ENCODE measurements at regions not wholly inside any gene's neighbourhood (a gene's known extent, or its start where the extent isn't known, plus 50 kb on each side); places are given as distances from the start of the nearest gene placed in this dataset.

GRCh38 chr6:156045401-156046267, 590.0 kb upstream of the NOX3 start:
- DNase-seq (ENCODE audit: low spot score): no peak

- DNase-seq (ENCODE audit: low spot score): no peak
These were observed 578.0 kb upstream of the NOX3 start for GRCh38 chr6:156033598-156033997.

DNA sequence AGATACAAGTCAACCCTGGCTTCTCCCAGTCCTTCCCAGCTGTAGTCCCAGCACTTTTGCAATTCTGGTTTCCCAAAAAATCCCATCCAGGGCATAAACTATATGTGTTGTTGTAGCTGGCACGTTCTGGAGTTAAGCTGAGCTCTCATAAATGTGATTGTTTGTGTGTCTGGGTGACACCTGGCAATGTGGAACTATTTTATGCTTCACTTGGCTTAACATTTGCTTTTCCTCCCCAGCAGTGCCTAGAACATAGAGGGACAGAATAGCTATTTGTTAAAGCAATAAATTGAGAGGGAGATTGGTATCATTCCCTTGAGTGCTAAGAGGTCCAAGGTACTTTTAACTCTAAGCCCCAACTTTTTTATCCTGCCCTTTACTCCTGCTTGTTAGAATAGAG, 575.9 kb upstream of the NOX3 start:
- DNase-seq (ENCODE audit: low spot score): no peak

DNA sequence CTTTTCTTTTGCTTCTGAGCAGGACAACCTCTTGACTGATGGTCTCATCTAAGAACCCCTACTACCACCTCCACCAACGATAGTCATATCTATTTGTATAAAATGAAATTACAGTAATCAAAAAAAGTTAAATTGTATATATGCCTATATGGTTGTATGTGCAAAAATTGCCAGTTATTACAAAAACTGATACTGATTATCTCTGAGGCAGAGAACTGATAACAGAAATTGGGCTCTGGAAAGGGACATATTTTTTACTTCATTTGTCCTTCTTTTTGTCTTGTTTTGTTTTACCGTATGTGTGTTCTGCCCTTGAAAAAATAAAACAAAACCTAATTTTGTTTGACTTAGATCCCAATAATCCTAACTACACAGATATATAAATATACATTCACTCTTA, 574.4 kb upstream of the NOX3 start:
- DNase-seq (ENCODE audit: low spot score): no peak

DNA sequence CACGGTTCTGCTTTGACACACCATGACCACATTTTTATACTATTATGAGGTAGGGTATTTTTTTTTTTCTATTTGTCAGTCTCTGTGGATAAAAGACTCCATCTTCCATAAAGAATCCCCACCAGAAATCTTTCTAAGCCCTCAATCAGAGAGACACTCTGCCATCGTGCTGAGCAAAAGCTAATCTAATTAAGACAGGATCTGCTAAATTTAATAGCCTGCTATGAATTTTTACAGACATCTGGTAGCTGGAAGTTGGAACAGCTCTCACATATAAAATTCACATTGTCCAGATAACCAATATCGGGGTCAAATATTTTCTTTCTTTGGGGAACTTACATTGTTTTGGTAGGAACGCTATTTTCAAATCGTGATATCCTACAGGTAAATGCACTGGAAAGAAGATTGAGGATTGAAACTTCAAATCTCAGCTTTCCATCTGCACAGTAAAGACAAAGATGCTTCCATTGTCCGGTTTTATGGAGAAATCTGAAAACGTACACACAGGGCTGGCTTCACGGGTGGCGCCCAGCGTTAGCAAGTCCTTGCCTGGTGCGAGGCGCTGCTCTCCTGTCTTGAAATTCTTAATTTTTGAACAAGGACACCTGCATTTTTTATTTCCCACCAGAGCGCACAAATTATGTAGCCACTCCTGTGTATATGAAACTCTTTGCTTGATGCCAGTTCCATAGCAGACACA, 573.8 kb upstream of the NOX3 start:
- no peak for DNase-seq (ENCODE audit: low spot score)

- DNase-seq (ENCODE audit: low spot score): no peak
These were observed 572.9 kb upstream of the NOX3 start for GRCh38 chr6:156028335-156029131.

DNA sequence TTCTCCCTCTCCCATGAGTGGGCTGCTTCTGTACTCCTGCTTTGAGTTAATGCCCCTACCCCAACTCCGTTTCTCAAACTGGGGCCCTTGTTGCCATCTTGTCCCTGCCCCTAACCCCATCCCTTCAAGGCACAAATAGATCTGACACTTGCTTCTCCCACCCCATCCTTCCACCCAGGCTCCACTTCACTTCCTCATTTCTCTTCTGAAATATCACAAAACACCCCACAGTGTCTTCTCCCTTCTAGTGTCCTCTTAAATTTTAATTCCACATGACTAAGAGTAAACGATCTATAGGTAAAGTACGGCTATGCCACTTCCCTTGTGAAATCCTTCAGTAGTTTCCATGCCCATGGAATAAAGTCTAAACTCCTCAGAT, 571.6 kb upstream of the NOX3 start:
- DNase-seq (ENCODE audit: low spot score): no peak

DNA sequence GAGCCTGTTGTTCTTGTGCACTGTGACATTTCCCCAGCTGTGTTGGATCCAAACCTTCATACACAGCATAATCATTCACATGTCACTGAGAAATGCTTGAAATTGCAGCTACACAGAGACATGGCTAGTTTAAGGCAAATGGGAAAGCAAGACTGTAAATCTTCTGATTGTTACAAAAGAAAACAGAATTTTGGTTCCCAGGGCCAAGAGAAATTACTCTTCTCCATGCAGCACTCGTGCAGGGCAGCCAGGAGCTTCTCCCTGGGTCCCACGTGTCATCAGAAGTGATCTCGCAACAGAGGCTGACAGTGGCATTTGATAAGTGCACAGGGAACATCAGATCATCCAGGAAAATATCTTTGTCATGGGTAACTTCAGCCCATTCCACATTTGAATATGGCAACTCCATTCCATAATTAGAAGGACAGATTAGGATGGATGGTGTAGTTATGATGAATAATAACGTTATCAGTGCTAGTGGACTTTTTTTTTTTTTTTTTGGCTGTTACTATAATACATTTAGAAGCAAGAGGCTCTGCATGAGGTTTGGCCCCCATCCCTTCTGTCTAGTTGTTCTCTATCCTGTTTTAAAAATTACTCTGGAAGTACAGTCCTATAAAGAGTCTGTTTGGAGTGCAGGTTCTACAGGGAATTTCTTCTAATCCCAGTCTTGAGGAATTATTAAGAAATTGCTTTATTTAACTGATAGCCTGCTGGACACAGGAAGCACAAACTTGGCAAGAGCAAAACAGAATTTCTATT, 571.0 kb upstream of the NOX3 start:
- DNase-seq (ENCODE audit: low spot score): no peak

DNA sequence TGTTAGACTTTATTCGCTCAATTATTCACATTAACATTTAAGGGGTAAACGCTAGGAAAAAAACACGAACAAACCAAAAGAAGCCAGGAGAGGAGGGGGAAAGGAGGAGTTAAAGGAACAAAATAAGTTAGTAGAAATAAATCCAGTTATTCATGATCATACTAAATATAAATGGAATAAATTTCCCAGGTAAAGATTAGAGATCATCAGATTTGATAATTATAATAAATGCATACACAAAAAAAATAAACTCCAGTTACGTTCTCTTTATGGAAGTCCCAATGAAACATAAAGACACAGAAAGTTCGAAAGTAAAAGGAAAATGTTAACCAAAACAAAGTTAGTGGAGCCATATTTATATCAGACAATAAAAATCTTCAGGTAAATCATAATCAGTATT, 568.7 kb upstream of the NOX3 start:
- DNase-seq (ENCODE audit: low spot score): no peak

- DNase-seq (ENCODE audit: low spot score): no peak
These were observed 566.2 kb upstream of the NOX3 start for GRCh38 chr6:156021746-156022396.

DNA sequence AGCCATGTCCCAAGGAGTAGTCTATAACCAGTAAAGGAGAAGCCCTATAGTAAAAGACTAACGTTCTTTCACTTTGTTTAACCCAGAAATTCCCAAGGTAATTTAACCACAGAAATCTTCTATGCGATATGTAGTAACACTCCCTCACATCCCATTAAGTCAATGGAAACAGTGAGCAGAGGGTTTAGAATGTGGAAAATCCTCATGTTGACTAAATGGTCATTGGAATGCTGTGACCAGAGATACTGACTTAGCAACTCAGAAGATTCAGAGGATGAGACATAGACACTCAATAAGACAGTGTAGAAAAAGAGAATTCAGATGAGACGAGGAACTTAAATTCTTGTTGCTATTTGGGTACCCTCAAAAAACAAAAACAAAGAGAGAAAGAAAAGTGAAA, 562.2 kb upstream of the NOX3 start:
- DNase-seq (ENCODE audit: low spot score): no peak

DNA sequence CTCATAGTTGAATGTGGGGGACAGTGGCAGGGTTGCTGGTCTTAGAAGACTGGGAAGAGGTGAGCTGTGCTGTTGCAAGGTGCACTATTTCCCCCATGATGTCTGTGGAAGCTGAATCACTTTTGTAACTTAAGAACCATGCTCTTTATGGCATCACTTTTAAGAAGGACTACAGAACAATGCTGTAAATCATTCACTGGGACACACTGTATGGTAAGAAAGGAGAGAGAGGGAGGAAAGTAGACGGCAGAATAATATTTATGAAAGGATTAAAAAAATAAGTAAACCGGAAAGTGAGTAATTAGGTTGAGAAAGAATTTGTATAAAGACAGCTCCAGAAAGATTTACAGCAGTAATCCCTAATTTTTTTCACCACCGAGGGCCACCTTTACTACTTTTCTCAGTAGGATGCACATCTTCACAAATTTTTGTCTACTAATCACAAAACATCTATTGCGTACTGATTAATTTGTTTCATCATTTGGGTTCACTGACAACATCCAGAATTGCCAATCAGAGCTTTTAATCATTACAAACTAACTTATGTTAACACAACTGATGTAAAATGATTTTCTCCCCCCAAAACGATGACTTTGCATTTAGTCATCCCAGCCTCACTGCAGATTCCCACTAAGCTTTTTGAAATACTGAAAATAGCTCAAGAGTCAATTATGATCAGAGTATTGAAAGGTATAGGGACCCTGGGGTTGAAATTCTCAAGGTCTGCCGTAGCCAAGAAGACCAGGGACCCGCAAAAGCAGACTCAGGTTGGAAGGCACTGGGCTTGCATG, 560.7 kb upstream of the NOX3 start:
- DNase-seq (ENCODE audit: low spot score): no peak

GRCh38 chr6:156013155-156013554, 557.5 kb upstream of the NOX3 start:
- DNase-seq (ENCODE audit: low spot score): no peak

- DNase-seq (ENCODE audit: low spot score): no peak
These were observed 554.0 kb upstream of the NOX3 start for GRCh38 chr6:156009656-156010055.

DNA sequence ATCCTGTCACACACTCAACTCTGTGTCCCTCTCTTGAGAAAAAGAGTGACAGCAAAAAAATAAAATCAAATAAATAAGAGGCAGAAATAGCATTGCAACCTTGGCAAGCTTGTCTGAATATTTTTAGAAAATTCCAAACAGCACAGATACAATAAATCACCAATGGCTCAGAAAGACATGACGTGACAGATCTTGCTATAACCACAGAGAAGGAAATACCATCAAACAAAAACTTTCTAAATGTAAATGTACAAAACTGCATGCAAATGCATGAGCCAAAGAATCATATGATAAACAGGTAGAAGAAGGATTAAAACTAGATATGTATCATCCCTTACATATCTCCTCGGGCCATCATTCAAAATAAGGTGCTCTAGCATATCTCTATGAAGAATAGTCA, 549.2 kb upstream of the NOX3 start:
- DNase-seq (ENCODE audit: low spot score): no peak

DNA sequence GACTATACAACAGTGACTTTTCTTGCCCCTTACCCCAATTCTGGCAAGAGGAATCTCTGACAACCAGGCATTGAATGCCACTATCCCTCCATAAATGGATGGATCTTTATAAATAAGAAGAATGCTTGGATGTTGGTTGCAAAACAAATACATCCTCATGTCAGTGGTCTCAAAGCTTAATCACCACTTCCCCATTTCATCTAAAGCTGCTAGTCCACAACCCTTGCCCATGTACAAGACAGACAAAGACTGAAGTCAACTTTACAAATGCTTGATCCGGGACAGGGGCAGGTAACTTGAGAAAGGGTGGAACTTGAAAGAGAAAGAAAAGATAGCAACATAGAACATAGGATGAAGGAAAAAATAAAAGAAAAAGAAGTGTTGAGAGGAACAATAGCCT, 540.5 kb upstream of the NOX3 start:
- DNase-seq (ENCODE audit: low spot score): no peak

- no peak for DNase-seq (ENCODE audit: low spot score)
These were observed 539.6 kb upstream of the NOX3 start for GRCh38 chr6:155995281-155995680.

DNA sequence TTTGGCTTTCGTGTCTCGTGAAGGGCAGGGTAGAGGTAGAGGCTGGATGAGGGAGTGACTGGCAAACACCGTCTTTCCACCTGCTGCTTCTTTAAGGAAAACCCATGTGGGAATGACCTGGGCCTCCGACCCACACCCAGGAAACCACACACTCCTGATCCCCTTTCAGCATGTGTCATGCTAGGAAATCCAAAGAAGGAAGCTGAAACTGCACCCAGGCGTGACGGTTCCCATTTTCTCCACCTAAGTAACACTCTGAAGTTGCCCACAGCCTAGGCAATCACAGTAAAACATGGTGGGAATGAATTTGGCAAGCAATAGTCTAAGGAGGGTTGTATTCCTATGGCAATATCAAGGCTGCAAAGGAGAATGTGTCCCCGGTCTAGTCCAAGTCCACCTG, 538.4 kb upstream of the NOX3 start:
- DNase-seq (ENCODE audit: low spot score): no peak

GRCh38 chr6:155993240-155993639, 537.6 kb upstream of the NOX3 start:
- no peak for DNase-seq (ENCODE audit: low spot score)

DNA sequence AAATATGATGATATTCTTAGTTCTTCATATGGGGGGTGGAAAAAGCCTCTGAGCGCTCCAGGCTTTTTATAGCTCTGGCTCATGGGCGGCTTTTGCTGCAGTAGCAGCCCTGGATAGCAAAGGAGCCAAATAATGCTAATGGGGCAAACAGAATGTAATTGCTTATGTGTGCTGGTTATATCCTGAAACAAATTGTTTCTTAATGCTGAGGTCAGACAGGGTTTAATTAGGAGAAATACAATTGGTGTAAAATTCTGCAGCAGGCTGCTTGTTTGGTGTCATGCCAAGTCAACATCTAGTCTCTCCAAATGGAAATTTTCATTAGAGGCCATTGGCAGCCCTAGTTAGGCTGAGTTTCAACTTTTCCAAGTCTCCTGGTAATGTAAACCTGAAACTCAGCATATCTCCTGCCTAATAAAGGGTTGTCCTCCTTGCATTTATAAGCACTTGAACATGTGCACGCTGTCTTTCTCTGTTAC, 530.1 kb upstream of the NOX3 start:
- DNase-seq (ENCODE audit: low spot score): no peak

DNA sequence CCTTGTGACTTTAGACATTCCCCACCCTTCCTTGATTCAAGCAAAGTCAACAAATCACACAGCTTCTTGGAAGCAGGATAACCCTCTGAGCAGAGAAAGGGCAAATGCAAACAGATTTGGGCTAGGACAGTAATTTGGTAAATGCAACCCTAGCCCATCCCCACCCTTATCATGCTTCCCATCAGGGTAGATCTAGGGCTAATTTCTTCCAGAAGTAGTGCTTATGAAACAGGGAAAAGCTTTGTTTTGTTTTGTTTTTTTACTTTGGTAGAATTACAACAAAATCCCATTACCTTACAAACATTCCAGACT, 525.1 kb upstream of the NOX3 start:
- no peak for DNase-seq (ENCODE audit: low spot score)

Measured in hematopoietic multipotent progenitor cell treated with erythropoietin and hydrocortisone succinate and interleukin-3 and kit ligand, for 15 days (in vitro differentiated cells).